Adrenal gland (tissue), 9 donors: ENCODE measurements at regions not wholly inside any gene's neighbourhood (a gene's known extent, or its start where the extent isn't known, plus 50 kb on each side); places are given as distances from the start of the nearest gene placed in this dataset.

Experiments used
- DNase-seq, 7 donors: peaks; one replicate each; pipeline ENCODE4 v3.0.0-alpha.2; 2019 to 2020
- H3K27ac ChIP-seq, 5 donors: fragments of 200-600 bp; sonication (generic) in 4 of 5; 1 replicate in 3 of 5; 2 replicates in 2 of 5; pipeline versions ENCODE4 v1.5.1 to v1.8.0; 2016 to 2020; ENCODE audit warnings: mild to moderate bottlenecking in 1 of 5
- H3K27me3 ChIP-seq: fragments of 200-600 bp; 2 replicates; pipeline ENCODE4 v1.8.0; 2021
- H3K36me3 ChIP-seq, 2 donors: fragments of 200-600 bp; replicated peaks in 1 of 2; 1 replicate in 1 of 2; 2 replicates in 1 of 2; pipeline versions ENCODE4 v1.5.1 to v1.8.0; 2018 to 2022
- H3K4me1 ChIP-seq, 2 donors: fragments of 200-600 bp; replicated peaks in 1 of 2; 1 replicate in 1 of 2; 2 replicates in 1 of 2; pipeline versions ENCODE4 v1.5.1 to v1.8.0; 2018 to 2021
- H3K4me3 ChIP-seq, 4 donors: fragments of 200-600 bp; sonication (generic) in 3 of 4; one replicate each; pipeline ENCODE4 v1.5.1; 2016 to 2018
- H3K9me3 ChIP-seq, 3 donors: fragments of 200-600 bp; sonication (generic) in 1 of 3; replicated peaks in 1 of 3; 1 replicate in 2 of 3; 2 replicates in 1 of 3; pipeline versions ENCODE4 v1.5.1 to v1.8.0; 2016 to 2021
- CTCF ChIP-seq, 6 experiments: fragments of 450-650 bp in 4 of 6; fragments of 200-600 bp in 2 of 6; sonication (generic) in 1 of 6; IDR thresholded peaks; 1 replicate in 5 of 6; 2 replicates in 1 of 6; pipeline versions ENCODE4 v1.5.1 to v1.8.0; 2016 to 2021; ENCODE audit warnings: antibody characterized with exemption in 6 of 6, mild to moderate bottlenecking in 2 of 6, moderate library complexity in 1 of 6
- POLR2A ChIP-seq, 2 donors: fragments of 450-650 bp; IDR thresholded peaks; one replicate each; pipeline ENCODE4 v1.6.1; 2017; ENCODE audit warnings: antibody characterized with exemption in 2 of 2, mild to moderate bottlenecking in 2 of 2, moderate library complexity in 1 of 2
- WGBS, 4 donors: extraction: QIAGEN DNeasy Blood & Tissue Kit in 2 of 4; methylation state at CpG; one replicate each; pipeline versions ENCODE4 v1.1.5 to v1.1.7; 2013 to 2017; 5-methylcytosine and 5-hydroxymethylcytosine counted together
- intact Hi-C, 2 donors: fragments of 100-400 bp; cut with DNase I; formaldehyde crosslinking; loops; one replicate each; pipeline versions ENCODE4 v1.14.1 to v1.15.0; 2022 to 2023
- donor health status: healthy with polysubstance abuse.
- donor health status: Bipolar disorder and iron deficiency.
- donor health status: DM: yes; HTN: yes; CAD: no.
- donor health status: DM: no; HTN: no; CAD: no.
- donor health status: DM: no; HTN: no; CAD: no.

- no peaks in the 10 kb centered on the region for H3K4me1 ChIP-seq
- no peak overlapping the region for H3K27ac ChIP-seq
- no peaks in the 10 kb centered on the region for H3K27me3 ChIP-seq
- H3K4me3 ChIP-seq, result no peak overlapping the region
- no peak for DNase-seq
- TF ChIP-seq CTCF (IDR thresholded peaks at IDR 0.05), result no peak
- no peak for TF ChIP-seq POLR2A (IDR thresholded peaks at IDR 0.05)
- no peaks in the 10 kb centered on the region for H3K9me3 ChIP-seq
- no peaks in the 10 kb centered on the region for H3K36me3 ChIP-seq
- intact Hi-C loops, result no loop called here
These were observed 78.2 kb upstream of the TLL1 start for GRCh38 chr4:165794834-165795233.

GRCh38 chr4:165799384-165799815, 73.6 kb upstream of the TLL1 start:
- no peaks in the 10 kb centered on the region for H3K27me3 ChIP-seq
- TF ChIP-seq POLR2A (IDR thresholded peaks at IDR 0.05) (no peak), CTCF (IDR thresholded peaks at IDR 0.05) (no peak)
- DNase-seq, result no peak
- H3K36me3 ChIP-seq, result no peaks in the 10 kb centered on the region
- no peak overlapping the region for H3K4me3 ChIP-seq
- intact Hi-C loops, result no loop called here
- WGBS, 4 donors, result 80 to 93% (median 91%) methylated on average over 5 to 28 of the region's 28 CpGs
- no peaks in the 10 kb centered on the region for H3K4me1 ChIP-seq
- H3K9me3 ChIP-seq, result no peaks in the 10 kb centered on the region
- no peak overlapping the region for H3K27ac ChIP-seq

GRCh38 chr4:165802452-165802851, 70.6 kb upstream of the TLL1 start:
- no peak for DNase-seq
- no peaks in the 10 kb centered on the region for H3K27me3 ChIP-seq
- TF ChIP-seq CTCF (IDR thresholded peaks at IDR 0.05), result no peak
- TF ChIP-seq POLR2A (IDR thresholded peaks at IDR 0.05), result no peak
- no peaks in the 10 kb centered on the region for H3K36me3 ChIP-seq
- no peaks in the 10 kb centered on the region for H3K4me1 ChIP-seq
- 56 to 70% (median 63%) methylated on average over 2 of the region's 2 CpGs for WGBS, 4 donors
- H3K9me3 ChIP-seq, result no peaks in the 10 kb centered on the region
- no peak overlapping the region for H3K27ac ChIP-seq
- intact Hi-C loops, result no loop called here
- H3K4me3 ChIP-seq, result no peak overlapping the region

GRCh38 chr4:165803005-165803404, 70.0 kb upstream of the TLL1 start:
- Histone ChIP-seq H3K27me3 (no peaks in the 10 kb centered on the region), H3K27ac (no peak overlapping the region), H3K4me3 (no peak overlapping the region), H3K4me1 (no peaks in the 10 kb centered on the region), H3K36me3 (no peaks in the 10 kb centered on the region), H3K9me3 (no peaks in the 10 kb centered on the region)
- DNase-seq, result no peak
- TF ChIP-seq POLR2A (IDR thresholded peaks at IDR 0.05) (no peak), CTCF (IDR thresholded peaks at IDR 0.05) (no peak)
- intact Hi-C loops, result no loop called here
